ENCODE measurements at regions not wholly inside any gene's neighbourhood (a gene's known extent, or its start where the extent isn't known, plus 50 kb on each side); places are given as distances from the start of the nearest gene placed in this dataset.

GRCh38 chr20:22507240-22507961 is 77.0 kb downstream of the FOXA2 start:
- DNase-seq (ENCODE audit: low read depth in 1 of 2, low spot score in 1 of 2): no peak
- Histone ChIP-seq H3K27me3 (ENCODE audit: insufficient read depth, poor library complexity, severe bottlenecking) (no peaks in the 10 kb centered on the region), H3K4me3 (replicated peaks; ENCODE audit: insufficient read depth, low read length) (no peak overlapping the region), H3K27ac (replicated peaks) (no peak overlapping the region)
- no peak for TF ChIP-seq POLR2AphosphoS5 (IDR thresholded peaks at IDR 0.05; ENCODE audit: low read depth)
- no peak for TF ChIP-seq REST (IDR thresholded peaks at IDR 0.05; ENCODE audit: insufficient replicate concordance, low read depth)
- TF ChIP-seq CTCF (IDR thresholded peaks at IDR 0.05; ENCODE audit: insufficient read depth, low read length): no peak
- TF ChIP-seq GABPA (IDR thresholded peaks at IDR 0.05; ENCODE audit: low read depth): no peak
- no peak for TF ChIP-seq SPI1 (IDR thresholded peaks at IDR 0.05; ENCODE audit: borderline replicate concordance, low read depth)

GRCh38 chr20:22506827-22507226 is 77.5 kb downstream of the FOXA2 start:
- H3K4me3 ChIP-seq (replicated peaks; ENCODE audit: insufficient read depth, low read length): no peak overlapping the region

More at GRCh38 chr20:22506827-22507226, 77.5 kb downstream of the FOXA2 start:
- no peak for TF ChIP-seq CTCF (IDR thresholded peaks at IDR 0.05; ENCODE audit: insufficient read depth, low read length)
- TF ChIP-seq POLR2AphosphoS5 (IDR thresholded peaks at IDR 0.05; ENCODE audit: low read depth): no peak
- TF ChIP-seq SPI1 (IDR thresholded peaks at IDR 0.05; ENCODE audit: borderline replicate concordance, low read depth): no peak
- TF ChIP-seq GABPA (IDR thresholded peaks at IDR 0.05; ENCODE audit: low read depth): no peak
- no peak for TF ChIP-seq REST (IDR thresholded peaks at IDR 0.05; ENCODE audit: insufficient replicate concordance, low read depth)
- H3K27me3 ChIP-seq (ENCODE audit: insufficient read depth, poor library complexity, severe bottlenecking): no peaks in the 10 kb centered on the region
- DNase-seq (ENCODE audit: low read depth in 1 of 2, low spot score in 1 of 2): no peak
- no peak overlapping the region for H3K27ac ChIP-seq (replicated peaks)

All from HL-60 (cell line).